GM06990 (cell line): ENCODE measurements at regions not wholly inside any gene's neighbourhood (a gene's known extent, or its start where the extent isn't known, plus 50 kb on each side); places are given as distances from the start of the nearest gene placed in this dataset.

ENCODE experiments used
- DNase-seq: peaks from one replicate; pipeline ENCODE4 v3.0.0-alpha.2; 2011; ENCODE audit not compliant: insufficient read length; ENCODE audit errors: extremely low read depth
- H3K27me3 ChIP-seq: replicated peaks from 2 replicates; pipeline ENCODE4 v1.6.0; 2011; ENCODE audit warnings: low read length; ENCODE audit not compliant: control insufficient read depth, insufficient read depth
- H3K36me3 ChIP-seq: 2 replicates; pipeline ENCODE4 v1.5.1; 2011; ENCODE audit warnings: low read length; ENCODE audit not compliant: control insufficient read depth, insufficient read depth
- H3K4me3 ChIP-seq: replicated peaks from 2 replicates; pipeline ENCODE4 v1.5.1; 2011; ENCODE audit warnings: low read depth, mild to moderate bottlenecking, control low read depth, low read length
- CTCF ChIP-seq: IDR thresholded peaks from 2 replicates; pipeline ENCODE4 v1.5.1; 2011; ENCODE audit warnings: low read length, control low read depth, mild to moderate bottlenecking, inconsistent platforms; ENCODE audit not compliant: insufficient read depth, poor library complexity, severe bottlenecking

GRCh38 chr12:85653731-85654455, 182.3 kb downstream of the RASSF9 start:
- Histone ChIP-seq H3K4me3 (no peak overlapping the region), H3K27me3 (no peaks in the 10 kb centered on the region), H3K36me3 (no peaks in the 10 kb centered on the region)
- TF ChIP-seq CTCF = no peak
- DNase-seq = no peak

- Histone ChIP-seq H3K4me3 (no peak overlapping the region), H3K36me3 (no peaks in the 10 kb centered on the region), H3K27me3 (no peaks in the 10 kb centered on the region)
- no peak for DNase-seq
- no peak for TF ChIP-seq CTCF
Measured at GRCh38 chr12:85654456-85654840, 181.8 kb downstream of the RASSF9 start.

GRCh38 chr12:85656561-85656960, 179.6 kb downstream of the RASSF9 start:
- Histone ChIP-seq H3K36me3 (no peaks in the 10 kb centered on the region), H3K27me3 (no peaks in the 10 kb centered on the region), H3K4me3 (no peak overlapping the region)
- no peak for DNase-seq
- TF ChIP-seq CTCF = no peak

GRCh38 chr12:85657251-85657650, 179.0 kb downstream of the RASSF9 start:
- Histone ChIP-seq H3K4me3 (no peak overlapping the region), H3K36me3 (no peaks in the 10 kb centered on the region)
- DNase-seq = no peak

GRCh38 chr12:85657836-85658630, 178.2 kb downstream of the RASSF9 start:
- Histone ChIP-seq H3K27me3 (no peaks in the 10 kb centered on the region), H3K4me3 (no peak overlapping the region), H3K36me3 (no peaks in the 10 kb centered on the region)
- no peak for DNase-seq
- no peak for TF ChIP-seq CTCF

More at GRCh38 chr12:85657251-85657650, 179.0 kb downstream of the RASSF9 start:
- no peaks in the 10 kb centered on the region for H3K27me3 ChIP-seq
- TF ChIP-seq CTCF = no peak
